B cell (primary cell): ENCODE measurements at regions not wholly inside any gene's neighbourhood (a gene's known extent, or its start where the extent isn't known, plus 50 kb on each side); places are given as distances from the start of the nearest gene placed in this dataset.

ENCODE experiments used
- ATAC-seq: fragments of 200-7000 bp; cut with Tn5 transposase; one replicate; pipeline ENCODE4 v1.10.0; 2021; ENCODE audit warnings: low read depth, mild to moderate bottlenecking, moderate number of reproducible peaks, moderate library complexity
- CTCF ChIA-PET: fragments of 350-600 bp; sonication (Branson Sonifier 250); formaldehyde crosslinking; loops from one replicate; lab custom pipeline; 2021; ENCODE audit warnings: antibody characterized with exemption, inconsistent platforms; lab: Charles Lee
- POLR2A ChIA-PET: fragments of 350-600 bp; sonication (Branson Sonifier 250); formaldehyde crosslinking; loops from one replicate; lab custom pipeline; 2021; ENCODE audit warnings: antibody characterized with exemption; lab: Charles Lee
- DNase-seq: peaks from one replicate; pipeline ENCODE4 v3.0.0; 2013
- H2AFZ ChIP-seq: 2 replicates; pipeline ENCODE4 v1.6.1; 2012; ENCODE audit warnings: mild to moderate bottlenecking, low read depth, low read length; ENCODE audit not compliant: insufficient read depth, poor library complexity, severe bottlenecking
- H3K27ac ChIP-seq, 2 donors: 1 replicate in 1 of 2; 2 replicates in 1 of 2; pipeline ENCODE4 v1.5.1; 2012 to 2013; ENCODE audit warnings: low read length in 2 of 2, mild to moderate bottlenecking in 2 of 2, moderate library complexity in 1 of 2
- H3K27me3 ChIP-seq, 4 experiments: fragments of 200-600 bp in 1 of 4; sonication (generic) in 1 of 4; replicated peaks in 1 of 4; 1 replicate in 2 of 4; 2 replicates in 2 of 4; pipeline versions ENCODE4 v1.6.1 to v1.7.0; 2013 to 2016; ENCODE audit warnings: low read length in 3 of 4, mild to moderate bottlenecking in 2 of 4, mixed read lengths in 1 of 4, moderate library complexity in 1 of 4; ENCODE audit not compliant: insufficient read depth in 4 of 4, control insufficient read depth in 3 of 4; ENCODE audit errors: control extremely low read depth in 1 of 4
- H3K36me3 ChIP-seq, 2 experiments: replicated peaks in 1 of 2; 1 replicate in 1 of 2; 2 replicates in 1 of 2; pipeline versions ENCODE4 v1.6.1 to v1.7.1; 2013; ENCODE audit warnings: low read length in 1 of 2; ENCODE audit not compliant: insufficient read depth in 2 of 2, control insufficient read depth in 1 of 2; ENCODE audit errors: control extremely low read depth in 1 of 2, extremely low read depth in 1 of 2
- H3K4me1 ChIP-seq, 2 donors: fragments of 200-600 bp in 1 of 2; sonication (generic) in 1 of 2; 1 replicate in 1 of 2; 2 replicates in 1 of 2; pipeline versions ENCODE4 v1.5.1 to v1.6.1; 2013 to 2017; ENCODE audit warnings: low read length in 2 of 2; ENCODE audit not compliant: control insufficient read depth in 2 of 2, insufficient read depth in 2 of 2
- H3K4me2 ChIP-seq: replicated peaks from 2 replicates; pipeline ENCODE3; 2012; ENCODE audit warnings: mild to moderate bottlenecking, low read depth, low read length; ENCODE audit not compliant: poor library complexity, severe bottlenecking
- H3K4me3 ChIP-seq, 5 experiments: fragments of 200-600 bp in 1 of 5; sonication (generic) in 1 of 5; 1 replicate in 3 of 5; 2 replicates in 2 of 5; pipeline versions ENCODE4 v1.5.1 to v1.7.0; 2011 to 2016; ENCODE audit warnings: low read length in 4 of 5, mild to moderate bottlenecking in 4 of 5, low read depth in 2 of 5, control low read depth in 1 of 5, moderate library complexity in 1 of 5; ENCODE audit not compliant: insufficient read depth in 1 of 5; ENCODE audit errors: control extremely low read depth in 1 of 5, extremely low read depth in 1 of 5
- H3K79me2 ChIP-seq: fragments of 200-600 bp; sonication (generic); one replicate; pipeline ENCODE4 v1.6.0; 2016; ENCODE audit warnings: low read length; ENCODE audit not compliant: control insufficient read depth, insufficient read depth
- H3K9ac ChIP-seq: fragments of 200-600 bp; sonication (generic); 2 replicates; pipeline ENCODE4 v1.6.1; 2017; ENCODE audit warnings: mild to moderate bottlenecking, low read length, moderate library complexity
- H3K9me3 ChIP-seq, 3 donors: one replicate each; pipeline versions ENCODE4 v1.6.1 to v1.7.1; 2013; ENCODE audit warnings: low read length in 2 of 3; ENCODE audit not compliant: control insufficient read depth in 2 of 3, insufficient read depth in 1 of 3; ENCODE audit errors: control extremely low read depth in 1 of 3
- H4K20me1 ChIP-seq: 2 replicates; pipeline ENCODE4 v1.6.0; 2012; ENCODE audit warnings: mild to moderate bottlenecking, low read length; ENCODE audit not compliant: insufficient read depth, control insufficient read depth, poor library complexity, severe bottlenecking
- H3K27ac Mint-ChIP-seq: one replicate; pipeline ENCODE4 v1.8.0; 2021; ENCODE audit warnings: mixed read lengths
- H3K27me3 Mint-ChIP-seq: one replicate; pipeline ENCODE4 v1.8.0; 2021; ENCODE audit warnings: mixed read lengths
- H3K4me1 Mint-ChIP-seq: one replicate; pipeline ENCODE4 v1.8.0; 2021; ENCODE audit warnings: mixed read lengths
- H3K4me3 Mint-ChIP-seq: one replicate; pipeline ENCODE4 v1.8.0; 2021; ENCODE audit warnings: mixed read lengths
- H3K9me3 Mint-ChIP-seq: one replicate; pipeline ENCODE4 v1.8.0; 2022; ENCODE audit warnings: mixed read lengths; ENCODE audit not compliant: insufficient read depth
- CTCF ChIP-seq: fragments of 200-600 bp; IDR thresholded peaks from one replicate; pipeline ENCODE4 v1.8.0; 2022; ENCODE audit warnings: antibody characterized with exemption, mild to moderate bottlenecking
- EZH2 ChIP-seq: IDR thresholded peaks from 2 replicates; pipeline ENCODE4 v1.6.1; 2012; ENCODE audit warnings: borderline replicate concordance, low read depth, mild to moderate bottlenecking, moderate library complexity, low read length; ENCODE audit not compliant: insufficient read depth, poor library complexity, severe bottlenecking
- WGBS: methylation state at CpG from one replicate; pipeline ENCODE4 v1.1.5; 2013; ENCODE audit warnings: missing lambda C conversion rate; ENCODE audit not compliant: insufficient coverage; 5-methylcytosine and 5-hydroxymethylcytosine counted together
- intact Hi-C: fragments of 100-400 bp; cut with micrococcal nuclease; formaldehyde crosslinking; loops from one replicate; pipeline ENCODE4 v1.10.0; 2022

GRCh38 chr1:83034851-83035250 lies 964.1 kb downstream of the TTLL7 start:
- Histone ChIP-seq H3K4me2 (no peak overlapping the region), H3K79me2 (no peaks in the 10 kb centered on the region), H3K27me3 (no peaks in the 10 kb centered on the region), H3K9me3 (peaks cover 0 to 10% (median 2%) of the 10 kb centered on the region in 3 donors), H3K36me3 (no peaks in the 10 kb centered on the region), H3K4me3 (no peak overlapping the region), H3K4me1 (no peaks in the 10 kb centered on the region), H4K20me1 (no peaks in the 10 kb centered on the region), H3K27ac (no peak overlapping the region), H2AFZ (no peak overlapping the region), H3K9ac (no peak overlapping the region)
- H3K27ac Mint-ChIP-seq: no peak overlapping the region
- POLR2A ChIA-PET: no interaction called here
- TF ChIP-seq EZH2 (no peak), CTCF (no peak)
- no peaks in the 10 kb centered on the region for H3K4me1 Mint-ChIP-seq
- no peak for ATAC-seq
- H3K9me3 Mint-ChIP-seq: peaks cover 10% of the 10 kb centered on the region
- no peaks in the 10 kb centered on the region for H3K27me3 Mint-ChIP-seq
- no peak for DNase-seq
- CTCF ChIA-PET: no interaction called here
- intact Hi-C loops: no loop called here
- no peak overlapping the region for H3K4me3 Mint-ChIP-seq
- no CpG with 5 or more reads among the region's 5 CpGs for WGBS

DNA sequence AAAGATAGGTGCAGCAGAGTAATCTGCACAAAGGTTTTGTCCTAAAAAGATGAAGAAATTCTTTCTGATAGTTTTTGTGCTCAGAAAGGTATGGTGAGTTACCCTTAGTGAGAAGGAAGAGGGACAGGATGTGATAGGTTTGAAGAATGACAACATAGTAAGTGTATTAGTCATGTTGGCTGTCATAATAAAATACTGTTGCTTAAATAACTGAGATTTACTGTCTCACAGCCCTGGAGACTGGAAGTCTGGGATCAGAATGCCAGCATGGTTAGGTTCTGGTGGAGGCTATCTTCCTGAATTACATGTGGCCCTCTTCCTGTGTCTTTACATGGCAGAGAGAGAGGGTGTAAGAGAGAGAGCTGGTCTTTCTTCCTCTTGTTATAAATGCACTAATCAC lies 965.2 kb downstream of the TTLL7 start:
- Histone ChIP-seq H3K4me1 (no peaks in the 10 kb centered on the region), H3K4me3 (no peak overlapping the region), H3K27me3 (no peaks in the 10 kb centered on the region), H3K27ac (no peak overlapping the region), H4K20me1 (no peaks in the 10 kb centered on the region), H3K9ac (no peak overlapping the region), H3K79me2 (no peaks in the 10 kb centered on the region), H2AFZ (no peak overlapping the region), H3K36me3 (no peaks in the 10 kb centered on the region), H3K9me3 (peaks cover 0 to 10% (median 2%) of the 10 kb centered on the region in 3 donors), H3K4me2 (no peak overlapping the region)
- no peaks in the 10 kb centered on the region for H3K27me3 Mint-ChIP-seq
- no peak overlapping the region for H3K27ac Mint-ChIP-seq
- no peak for DNase-seq
- CTCF ChIA-PET: no interaction called here
- H3K4me1 Mint-ChIP-seq: no peaks in the 10 kb centered on the region
- intact Hi-C loops: no loop called here
- POLR2A ChIA-PET: no interaction called here
- no peak for ATAC-seq
- no peak for TF ChIP-seq EZH2
- TF ChIP-seq CTCF: no peak
- peaks cover 10% of the 10 kb centered on the region for H3K9me3 Mint-ChIP-seq
- no peak overlapping the region for H3K4me3 Mint-ChIP-seq
